ENCODE measurements at regions not wholly inside any gene's neighbourhood (a gene's known extent, or its start where the extent isn't known, plus 50 kb on each side); places are given as distances from the start of the nearest gene placed in this dataset.

GRCh38 chr7:88637795-88638194 lies 121.7 kb upstream of the ZNF804B start:
- H2BK120ac ChIP-seq (replicated peaks; ENCODE audit: low read depth, low read length): no peak overlapping the region
- H2BK20ac ChIP-seq (ENCODE audit: low read length): no peak overlapping the region
- no peak overlapping the region for H3K4ac ChIP-seq (replicated peaks; ENCODE audit: insufficient read length, low read depth, low read length)
- H3K4me2 ChIP-seq (ENCODE audit: insufficient read depth in 1 of 2, low read depth in 2 of 2, low read length in 2 of 2): no peak overlapping the region
- H3K27ac ChIP-seq (ENCODE audit: low read depth, low read length): no peak overlapping the region
- H2BK12ac ChIP-seq (ENCODE audit: low read depth, low read length): no peak overlapping the region
- no peak overlapping the region for H3K18ac ChIP-seq (ENCODE audit: extremely low read depth, low read length)
- H3K23ac ChIP-seq (ENCODE audit: insufficient read length): no peak overlapping the region
- DNase-seq (ENCODE audit: low read depth in 1 of 2, low spot score in 2 of 2) (no peak), FAIRE-seq (no peak)
- no peak overlapping the region for H4K5ac ChIP-seq (ENCODE audit: insufficient read length, low read depth, low read length)
- H4K8ac ChIP-seq (ENCODE audit: extremely low read depth, insufficient read depth, low read length): no peak overlapping the region
- H3K56ac ChIP-seq (replicated peaks; ENCODE audit: insufficient read length, low read depth, low read length): no peak overlapping the region
- H4K91ac ChIP-seq (replicated peaks; ENCODE audit: insufficient read length, low read length): no peak overlapping the region
- H3K23me2 ChIP-seq (ENCODE audit: low read depth, low read length): no peaks in the 10 kb centered on the region
- H2BK15ac ChIP-seq (ENCODE audit: low read length): no peak overlapping the region
- H3K79me1 ChIP-seq (ENCODE audit: low read depth, low read length): no peaks in the 10 kb centered on the region
- no peaks in the 10 kb centered on the region; a peak in 1 of 4 replicates for H3K9me3 ChIP-seq (ENCODE audit: insufficient read depth in 2 of 2, low read depth in 1 of 2, low read length in 1 of 2)
- no peak overlapping the region for H3K4me3 ChIP-seq (ENCODE audit: extremely low read depth in 1 of 4, insufficient read depth in 2 of 4, low read depth in 3 of 4, low read length in 4 of 4)
- H3K27me3 ChIP-seq (replicated peaks in 1 of 4; ENCODE audit: control insufficient read depth in 3 of 4, extremely low read depth in 1 of 4, insufficient read depth in 3 of 4, low read length in 3 of 4): no peaks in the 10 kb centered on the region
- no peak overlapping the region for H3K14ac ChIP-seq (ENCODE audit: insufficient read length)
- peaks cover 0 to 6% (median 3%) of the 10 kb centered on the region in 4 experiments; a peak in 4 of 7 replicates for H3K4me1 ChIP-seq (replicated peaks in 1 of 4; ENCODE audit: control insufficient read depth in 3 of 4, insufficient read depth in 4 of 4, low read length in 3 of 4)
- H2AFZ ChIP-seq (ENCODE audit: low read length): no peak overlapping the region
- no peaks in the 10 kb centered on the region for H3K79me2 ChIP-seq (ENCODE audit: control insufficient read depth in 1 of 2, insufficient read depth in 2 of 2, low read length in 2 of 2)
- no peak overlapping the region for H2AK5ac ChIP-seq (ENCODE audit: low read depth, low read length)
- H3K9ac ChIP-seq (replicated peaks in 1 of 4; ENCODE audit: extremely low read depth in 1 of 4, low read depth in 3 of 4, low read length in 3 of 4): no peak overlapping the region
- H2BK5ac ChIP-seq (ENCODE audit: low read depth, low read length): no peak overlapping the region
- POLR2A ChIA-PET (ENCODE audit: partially characterized antibody): no interaction called here
- CTCF ChIA-PET (ENCODE audit: partially characterized antibody): no interaction called here
- H4K20me1 ChIP-seq (replicated peaks in 1 of 2; ENCODE audit: control insufficient read depth in 1 of 2, insufficient read depth in 2 of 2, low read length in 2 of 2): no peaks in the 10 kb centered on the region
- H3K36me3 ChIP-seq (ENCODE audit: control insufficient read depth in 2 of 4, insufficient read depth in 4 of 4, low read length in 3 of 4): no peaks in the 10 kb centered on the region
- TF ChIP-seq CTCF (IDR thresholded peaks at IDR 0.05; ENCODE audit: control extremely low read depth in 1 of 3, insufficient read depth in 1 of 3, low read depth in 1 of 3, low read length in 3 of 3) (no peak), RFX5 (IDR thresholded peaks at IDR 0.05; ENCODE audit: borderline replicate concordance, low read depth, low read length) (no peak), RAD21 (IDR thresholded peaks at IDR 0.05 in 1 of 2, conservative IDR thresholded peaks at IDR 0.05 in 1 of 2; ENCODE audit: low read depth in 2 of 2, low read length in 2 of 2) (no peak), SP4 (IDR thresholded peaks at IDR 0.05; ENCODE audit: low read length) (no peak), SIRT6 (IDR thresholded peaks at IDR 0.05; ENCODE audit: low read length) (no peak), CTBP2 (IDR thresholded peaks at IDR 0.05; ENCODE audit: borderline replicate concordance, insufficient read depth, insufficient read length, low read length) (no peak), YY1 (IDR thresholded peaks at IDR 0.05; ENCODE audit: low read depth, low read length) (no peak), SP2 (IDR thresholded peaks at IDR 0.05; ENCODE audit: low read length) (no peak), SP1 (IDR thresholded peaks at IDR 0.05; ENCODE audit: low read depth, low read length) (no peak)
- TF ChIP-seq, protein P1, sequence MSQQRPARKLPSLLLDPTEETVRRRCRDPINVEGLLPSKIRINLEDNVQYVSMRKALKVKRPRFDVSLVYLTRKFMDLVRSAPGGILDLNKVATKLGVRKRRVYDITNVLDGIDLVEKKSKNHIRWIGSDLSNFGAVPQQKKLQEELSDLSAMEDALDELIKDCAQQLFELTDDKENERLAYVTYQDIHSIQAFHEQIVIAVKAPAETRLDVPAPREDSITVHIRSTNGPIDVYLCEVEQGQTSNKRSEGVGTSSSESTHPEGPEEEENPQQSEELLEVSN (IDR thresholded peaks at IDR 0.05): no peak
- TF ChIP-seq, protein P2, sequence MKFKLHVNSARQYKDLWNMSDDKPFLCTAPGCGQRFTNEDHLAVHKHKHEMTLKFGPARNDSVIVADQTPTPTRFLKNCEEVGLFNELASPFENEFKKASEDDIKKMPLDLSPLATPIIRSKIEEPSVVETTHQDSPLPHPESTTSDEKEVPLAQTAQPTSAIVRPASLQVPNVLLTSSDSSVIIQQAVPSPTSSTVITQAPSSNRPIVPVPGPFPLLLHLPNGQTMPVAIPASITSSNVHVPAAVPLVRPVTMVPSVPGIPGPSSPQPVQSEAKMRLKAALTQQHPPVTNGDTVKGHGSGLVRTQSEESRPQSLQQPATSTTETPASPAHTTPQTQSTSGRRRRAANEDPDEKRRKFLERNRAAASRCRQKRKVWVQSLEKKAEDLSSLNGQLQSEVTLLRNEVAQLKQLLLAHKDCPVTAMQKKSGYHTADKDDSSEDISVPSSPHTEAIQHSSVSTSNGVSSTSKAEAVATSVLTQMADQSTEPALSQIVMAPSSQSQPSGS (IDR thresholded peaks at IDR 0.05; ENCODE audit: low read length): no peak
